ENCODE measurements at regions not wholly inside any gene's neighbourhood (a gene's known extent, or its start where the extent isn't known, plus 50 kb on each side); places are given as distances from the start of the nearest gene placed in this dataset.

GRCh38 chr10:35707642-35708425, 65.7 kb upstream of the FZD8 start:
- Mint-ChIP-seq H3K27me3 (ENCODE audit: low read depth) (peaks cover 6% of the 10 kb centered on the region), H3K36me3 (ENCODE audit: insufficient read depth in 2 of 2) (no peaks in the 10 kb centered on the region), H3K27ac (no peak overlapping the region), H3K4me3 (no peak overlapping the region), H3K9me3 (peaks cover 6% of the 10 kb centered on the region in 2 donors), H3K4me1 (ENCODE audit: low read depth) (no peaks in the 10 kb centered on the region)
- DNase-seq, result no peak
- ATAC-seq (replicated peaks in 1 of 2), result no peak

GRCh38 chr10:35706959-35707358, 64.9 kb upstream of the FZD8 start:
- Mint-ChIP-seq H3K27me3 (ENCODE audit: low read depth) (peaks cover 6% of the 10 kb centered on the region), H3K27ac (no peak overlapping the region), H3K4me1 (ENCODE audit: low read depth) (no peaks in the 10 kb centered on the region), H3K4me3 (no peak overlapping the region), H3K9me3 (peaks cover 6% of the 10 kb centered on the region in 2 donors), H3K36me3 (ENCODE audit: insufficient read depth in 2 of 2) (no peaks in the 10 kb centered on the region)
- ATAC-seq (replicated peaks in 1 of 2) (no peak), DNase-seq (no peak)

- DNase-seq, result no peak
- no peak for ATAC-seq (replicated peaks in 1 of 2)
- H3K9me3 Mint-ChIP-seq, result peaks cover 4 to 6% of the 10 kb centered on the region in 2 donors
These were observed 63.6 kb upstream of the FZD8 start for GRCh38 chr10:35705671-35706070.

GRCh38 chr10:35705051-35705450, 63.0 kb upstream of the FZD8 start:
- ATAC-seq (replicated peaks in 1 of 2), result no peak
- no peaks in the 10 kb centered on the region for H3K27me3 Mint-ChIP-seq (ENCODE audit: low read depth)
- H3K36me3 Mint-ChIP-seq (ENCODE audit: insufficient read depth in 2 of 2), result no peaks in the 10 kb centered on the region
- DNase-seq, result no peak
- no peak overlapping the region for H3K4me3 Mint-ChIP-seq
- H3K27ac Mint-ChIP-seq, result no peak overlapping the region
- H3K9me3 Mint-ChIP-seq, result peaks cover 4 to 6% of the 10 kb centered on the region in 2 donors
- no peaks in the 10 kb centered on the region for H3K4me1 Mint-ChIP-seq (ENCODE audit: low read depth)

More at GRCh38 chr10:35705671-35706070, 63.6 kb upstream of the FZD8 start:
- no peaks in the 10 kb centered on the region for H3K36me3 Mint-ChIP-seq (ENCODE audit: insufficient read depth in 2 of 2)
- H3K27me3 Mint-ChIP-seq (ENCODE audit: low read depth), result peaks cover 1% of the 10 kb centered on the region
- no peak overlapping the region for H3K4me3 Mint-ChIP-seq
- H3K4me1 Mint-ChIP-seq (ENCODE audit: low read depth), result no peaks in the 10 kb centered on the region
- H3K27ac Mint-ChIP-seq, result no peak overlapping the region

GRCh38 chr10:35704401-35704800, 62.3 kb upstream of the FZD8 start:
- no peak overlapping the region for H3K27ac Mint-ChIP-seq
- no peak for ATAC-seq (replicated peaks in 1 of 2)
- no peak for DNase-seq
- H3K4me1 Mint-ChIP-seq (ENCODE audit: low read depth), result no peaks in the 10 kb centered on the region
- H3K9me3 Mint-ChIP-seq, result peaks cover 4 to 6% of the 10 kb centered on the region in 2 donors
- no peak overlapping the region for H3K4me3 Mint-ChIP-seq
- no peaks in the 10 kb centered on the region for H3K36me3 Mint-ChIP-seq (ENCODE audit: insufficient read depth in 2 of 2)
- no peaks in the 10 kb centered on the region for H3K27me3 Mint-ChIP-seq (ENCODE audit: low read depth)

- Mint-ChIP-seq H3K9me3 (peaks cover 0 to 1% of the 10 kb centered on the region in 2 donors), H3K27ac (no peak overlapping the region), H3K4me1 (ENCODE audit: low read depth) (no peaks in the 10 kb centered on the region), H3K36me3 (ENCODE audit: insufficient read depth in 2 of 2) (no peaks in the 10 kb centered on the region), H3K27me3 (ENCODE audit: low read depth) (no peaks in the 10 kb centered on the region), H3K4me3 (no peak overlapping the region)
- ATAC-seq (replicated peaks in 1 of 2) (no peak), DNase-seq (no peak)
These were observed 58.4 kb upstream of the FZD8 start for GRCh38 chr10:35700487-35700882.

- ATAC-seq (replicated peaks in 1 of 2), result no peak
- peaks cover 0 to 1% of the 10 kb centered on the region in 2 donors for H3K9me3 Mint-ChIP-seq
- H3K27ac Mint-ChIP-seq, result no peak overlapping the region
- no peaks in the 10 kb centered on the region for H3K4me1 Mint-ChIP-seq (ENCODE audit: low read depth)
- no peaks in the 10 kb centered on the region for H3K36me3 Mint-ChIP-seq (ENCODE audit: insufficient read depth in 2 of 2)
- DNase-seq, result no peak
- no peaks in the 10 kb centered on the region for H3K27me3 Mint-ChIP-seq (ENCODE audit: low read depth)
- H3K4me3 Mint-ChIP-seq, result no peak overlapping the region
These were observed 57.9 kb upstream of the FZD8 start for GRCh38 chr10:35699848-35700486.

GRCh38 chr10:35696392-35697287, 54.5 kb upstream of the FZD8 start:
- H3K36me3 Mint-ChIP-seq (ENCODE audit: insufficient read depth in 2 of 2), result no peaks in the 10 kb centered on the region
- H3K27me3 Mint-ChIP-seq (ENCODE audit: low read depth), result no peaks in the 10 kb centered on the region
- ATAC-seq (replicated peaks in 1 of 2) (no peak), DNase-seq (no peak)
- no peak overlapping the region for H3K4me3 Mint-ChIP-seq
- no peaks in the 10 kb centered on the region for H3K4me1 Mint-ChIP-seq (ENCODE audit: low read depth)
- H3K27ac Mint-ChIP-seq, result no peak overlapping the region
- peaks cover 0 to 1% of the 10 kb centered on the region in 2 donors for H3K9me3 Mint-ChIP-seq

- no peaks in the 10 kb centered on the region for H3K27me3 Mint-ChIP-seq (ENCODE audit: low read depth)
- no peak overlapping the region for H3K4me3 Mint-ChIP-seq
- H3K27ac Mint-ChIP-seq, result no peak overlapping the region
- no peaks in the 10 kb centered on the region for H3K36me3 Mint-ChIP-seq (ENCODE audit: insufficient read depth in 2 of 2)
- ATAC-seq (replicated peaks in 1 of 2) (no peak), DNase-seq (no peak)
- no peaks in the 10 kb centered on the region for H3K4me1 Mint-ChIP-seq (ENCODE audit: low read depth)
- no peaks in the 10 kb centered on the region for H3K9me3 Mint-ChIP-seq
These were observed 51.7 kb upstream of the FZD8 start for GRCh38 chr10:35693800-35694199.
